ENCODE measurements at regions not wholly inside any gene's neighbourhood (a gene's known extent, or its start where the extent isn't known, plus 50 kb on each side); places are given as distances from the start of the nearest gene placed in this dataset.

DNA sequence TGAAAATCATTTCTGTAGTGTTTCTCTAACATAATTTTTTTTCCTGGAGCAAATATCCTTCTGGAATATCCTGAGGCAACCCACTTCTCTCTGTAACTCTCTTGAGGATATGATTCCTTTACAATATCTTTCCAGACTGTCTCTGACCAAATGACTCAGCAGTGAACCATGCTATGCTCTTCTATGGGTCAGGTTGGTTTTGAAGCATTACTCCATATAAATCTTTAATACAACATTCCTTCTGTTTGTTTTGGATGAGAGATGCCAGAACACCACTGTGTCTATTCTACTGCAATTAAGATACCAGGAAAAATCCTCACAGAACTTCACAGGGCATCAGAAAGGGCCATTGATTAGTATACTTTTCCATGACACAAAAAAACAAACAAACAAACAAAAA, 626.4 kb upstream of the ZNF385D start:
- TF ChIP-seq, protein P1, sequence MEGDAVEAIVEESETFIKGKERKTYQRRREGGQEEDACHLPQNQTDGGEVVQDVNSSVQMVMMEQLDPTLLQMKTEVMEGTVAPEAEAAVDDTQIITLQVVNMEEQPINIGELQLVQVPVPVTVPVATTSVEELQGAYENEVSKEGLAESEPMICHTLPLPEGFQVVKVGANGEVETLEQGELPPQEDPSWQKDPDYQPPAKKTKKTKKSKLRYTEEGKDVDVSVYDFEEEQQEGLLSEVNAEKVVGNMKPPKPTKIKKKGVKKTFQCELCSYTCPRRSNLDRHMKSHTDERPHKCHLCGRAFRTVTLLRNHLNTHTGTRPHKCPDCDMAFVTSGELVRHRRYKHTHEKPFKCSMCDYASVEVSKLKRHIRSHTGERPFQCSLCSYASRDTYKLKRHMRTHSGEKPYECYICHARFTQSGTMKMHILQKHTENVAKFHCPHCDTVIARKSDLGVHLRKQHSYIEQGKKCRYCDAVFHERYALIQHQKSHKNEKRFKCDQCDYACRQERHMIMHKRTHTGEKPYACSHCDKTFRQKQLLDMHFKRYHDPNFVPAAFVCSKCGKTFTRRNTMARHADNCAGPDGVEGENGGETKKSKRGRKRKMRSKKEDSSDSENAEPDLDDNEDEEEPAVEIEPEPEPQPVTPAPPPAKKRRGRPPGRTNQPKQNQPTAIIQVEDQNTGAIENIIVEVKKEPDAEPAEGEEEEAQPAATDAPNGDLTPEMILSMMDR (IDR thresholded peaks at IDR 0.05; ENCODE audit: insufficient read depth, low read length, poor library complexity, severe bottlenecking) = no peak
- no peak for TF ChIP-seq EZH2phosphoT487 (conservative IDR thresholded peaks at IDR 0.05; ENCODE audit: low read length)
